HS-27A (cell line): ENCODE measurements at regions not wholly inside any gene's neighbourhood (a gene's known extent, or its start where the extent isn't known, plus 50 kb on each side); places are given as distances from the start of the nearest gene placed in this dataset.

Experiments used
- DNase-seq: peaks from one replicate; pipeline ENCODE4 v3.0.0-alpha.2; 2012; ENCODE audit warnings: low read depth, missing footprints

GRCh38 chr4:62232814-62233213 lies 1032.7 kb downstream of the ADGRL3 start:
- no peak for DNase-seq

- no peak for DNase-seq
Observed at GRCh38 chr4:62231994-62232393, 1031.9 kb downstream of the ADGRL3 start.

DNA sequence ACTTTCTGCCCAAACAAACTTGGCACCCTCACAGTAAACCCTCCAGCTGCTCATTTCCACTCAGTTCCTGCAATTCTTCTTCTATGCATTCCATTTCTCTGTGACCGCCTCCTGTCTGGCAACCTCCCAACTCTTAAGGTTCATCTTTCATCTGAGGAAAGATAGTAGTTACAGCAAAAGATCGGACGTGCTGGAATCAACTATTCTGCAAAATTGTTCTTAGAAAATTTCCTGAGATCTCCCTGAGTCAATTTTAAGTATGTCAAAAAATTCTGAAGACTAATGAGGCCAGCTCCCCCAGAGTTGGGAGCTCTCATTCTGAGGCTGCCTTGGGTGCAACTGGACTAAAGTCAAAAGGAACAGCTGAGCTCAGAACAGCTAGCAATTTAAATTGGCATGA lies 1026.0 kb downstream of the ADGRL3 start:
- no peak for DNase-seq

GRCh38 chr4:62222121-62222520 lies 1022.0 kb downstream of the ADGRL3 start:
- no peak for DNase-seq

DNA sequence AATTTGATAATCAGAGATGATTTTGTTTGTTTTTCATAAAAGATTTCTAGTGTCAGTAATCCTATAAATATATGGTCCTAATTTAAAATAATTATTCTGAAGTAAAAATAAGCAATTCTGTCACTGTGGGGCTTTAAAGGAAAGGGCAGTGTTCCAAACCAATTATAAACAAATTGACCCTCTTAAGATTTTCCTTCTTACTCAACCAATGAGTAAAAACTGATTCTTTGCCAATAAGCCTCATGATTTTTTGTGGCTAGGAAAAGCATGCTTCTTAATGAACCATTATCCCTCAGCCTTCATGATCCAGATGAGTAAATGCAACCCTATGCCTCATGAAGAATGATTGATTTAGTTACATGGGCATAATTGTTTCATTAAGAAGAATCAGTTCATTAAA lies 1010.4 kb downstream of the ADGRL3 start:
- DNase-seq: no peak

DNA sequence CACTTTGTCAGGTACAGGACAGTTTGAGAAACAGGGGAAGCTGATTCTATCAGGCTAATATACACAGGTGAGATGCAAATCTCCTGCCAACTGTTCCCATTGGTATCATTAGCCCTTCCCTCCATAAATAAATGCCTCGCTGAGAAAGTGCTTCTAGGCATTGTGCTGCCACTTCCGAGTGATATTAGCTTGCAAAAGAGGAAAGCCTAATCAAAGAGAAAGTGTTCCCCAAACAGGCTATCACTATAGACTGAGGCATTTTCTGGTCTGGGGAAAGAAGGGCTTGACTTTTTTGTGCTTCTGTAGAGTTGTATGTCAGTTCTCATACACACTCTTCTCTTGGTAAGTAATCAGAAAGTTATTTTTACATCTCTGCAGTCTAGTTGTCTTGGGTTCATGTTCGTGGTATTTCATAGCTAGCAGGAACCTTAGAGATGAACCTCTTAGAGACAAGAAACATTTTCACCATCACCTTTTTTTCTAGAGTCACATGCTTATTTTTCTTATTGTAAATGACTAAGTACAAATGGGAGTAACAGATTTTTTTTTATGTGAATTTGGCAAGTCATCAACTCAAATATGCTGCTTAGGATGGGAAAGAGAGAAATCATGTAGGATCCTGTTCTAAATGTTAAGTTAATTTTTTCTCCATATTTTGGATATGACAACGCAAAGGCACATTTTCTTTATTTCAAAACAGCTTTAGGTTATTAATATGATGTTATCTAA lies 1009.8 kb downstream of the ADGRL3 start:
- no peak for DNase-seq

- no peak for DNase-seq
Observed at GRCh38 chr4:62208921-62209320, 1008.8 kb downstream of the ADGRL3 start.

- DNase-seq: no peak
Observed at GRCh38 chr4:62204136-62204535, 1004.0 kb downstream of the ADGRL3 start.

GRCh38 chr4:62199291-62199810 lies 999.2 kb downstream of the ADGRL3 start:
- no peak for DNase-seq

DNA sequence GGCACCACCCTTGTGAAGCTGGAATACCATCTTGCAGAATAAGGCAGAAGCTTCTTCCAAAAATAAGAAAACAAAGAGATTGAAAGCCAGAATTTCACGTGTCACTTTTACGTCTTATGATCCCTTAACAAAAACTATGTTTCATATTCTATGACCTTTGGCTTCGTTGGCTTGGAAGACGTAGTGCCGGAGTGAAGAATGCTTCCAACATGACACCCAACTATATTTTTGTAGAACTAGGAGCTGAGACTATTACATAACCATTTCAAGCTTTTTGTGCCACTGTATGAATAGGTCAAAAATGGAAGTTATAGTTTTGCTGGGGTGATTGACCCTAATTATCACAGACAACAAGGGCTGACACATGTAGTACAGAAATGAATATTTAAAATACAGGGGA lies 996.2 kb downstream of the ADGRL3 start:
- DNase-seq: no peak

- no peak for DNase-seq
Observed at GRCh38 chr4:62194342-62194741, 994.2 kb downstream of the ADGRL3 start.

GRCh38 chr4:62193761-62194160 lies 993.6 kb downstream of the ADGRL3 start:
- no peak for DNase-seq

DNA sequence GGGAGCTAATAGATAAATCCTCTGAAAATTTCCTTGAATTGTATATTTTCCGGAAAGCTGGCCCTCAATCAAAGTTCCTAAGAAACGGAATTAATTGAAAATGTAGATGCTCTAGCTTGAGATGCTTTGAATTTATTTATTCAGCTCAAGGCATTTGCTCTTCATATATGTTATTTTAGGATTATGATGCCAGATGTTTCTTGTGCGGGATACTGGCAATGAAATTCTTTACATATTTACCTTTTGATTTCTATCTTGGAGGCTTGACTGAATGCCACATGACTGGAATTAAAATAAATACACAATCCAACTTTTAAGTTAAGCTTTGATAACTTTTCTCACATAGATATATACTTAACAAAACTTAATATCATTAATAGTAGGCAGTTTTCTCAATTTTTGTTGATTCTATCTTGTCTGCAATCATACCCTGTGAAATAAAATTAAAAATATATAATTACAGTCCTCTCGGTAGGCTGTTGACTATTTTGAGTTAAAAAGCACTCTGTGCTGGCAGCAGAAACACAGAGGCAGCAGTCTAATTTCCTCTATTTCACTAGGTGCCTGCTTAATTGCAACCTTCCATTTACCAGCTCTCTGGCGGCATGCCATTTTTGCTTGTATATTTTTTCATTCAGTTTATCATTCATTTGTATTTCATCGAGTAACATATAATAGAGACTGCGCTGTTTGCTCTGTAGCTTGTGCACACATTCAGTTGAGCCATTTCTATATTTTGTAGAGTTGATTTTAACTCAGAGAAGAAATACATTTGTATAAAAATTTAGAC lies 991.5 kb downstream of the ADGRL3 start:
- no peak for DNase-seq

- no peak for DNase-seq
Observed at GRCh38 chr4:62170235-62170634, 970.1 kb downstream of the ADGRL3 start.

DNA sequence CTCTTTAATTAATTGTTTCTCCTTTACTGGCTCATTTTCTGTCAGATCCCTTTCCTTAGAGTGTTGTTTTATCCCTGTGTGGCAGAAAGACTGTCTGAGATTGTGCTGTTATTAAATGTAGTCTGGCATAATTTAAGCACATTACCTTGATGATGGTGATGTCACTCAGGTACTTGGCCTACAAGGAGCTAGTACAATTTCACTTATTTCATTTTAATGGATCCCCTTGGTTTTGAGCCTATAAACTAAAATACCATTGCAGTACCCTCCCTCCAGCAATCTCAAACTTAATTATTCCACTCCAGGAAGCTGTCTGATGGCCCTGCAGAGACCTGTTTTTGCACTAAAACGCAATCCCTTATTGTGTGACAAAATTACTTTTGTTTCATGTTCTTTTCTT lies 968.6 kb downstream of the ADGRL3 start:
- DNase-seq: no peak

DNA sequence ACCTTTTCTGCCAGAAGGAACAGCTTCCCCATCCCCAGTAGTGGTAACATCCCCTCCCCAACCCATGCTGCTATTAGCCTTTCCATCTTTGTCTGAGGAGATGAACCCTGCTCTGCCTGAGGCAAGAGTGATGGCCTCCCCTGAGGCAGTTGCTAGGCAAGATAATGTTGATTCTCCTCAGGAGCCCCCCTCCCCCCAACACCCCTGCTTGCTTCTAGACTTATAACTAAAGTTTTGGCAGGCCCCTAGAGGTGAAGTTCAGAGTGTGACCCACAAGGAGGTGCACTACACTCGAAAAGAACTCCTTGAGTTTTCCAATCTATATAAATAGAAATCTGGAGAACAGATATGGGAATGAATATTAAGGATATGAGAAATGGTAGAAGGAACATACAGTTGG lies 962.5 kb downstream of the ADGRL3 start:
- DNase-seq: no peak

- DNase-seq: no peak
Observed at GRCh38 chr4:62161446-62161845, 961.3 kb downstream of the ADGRL3 start.

DNA sequence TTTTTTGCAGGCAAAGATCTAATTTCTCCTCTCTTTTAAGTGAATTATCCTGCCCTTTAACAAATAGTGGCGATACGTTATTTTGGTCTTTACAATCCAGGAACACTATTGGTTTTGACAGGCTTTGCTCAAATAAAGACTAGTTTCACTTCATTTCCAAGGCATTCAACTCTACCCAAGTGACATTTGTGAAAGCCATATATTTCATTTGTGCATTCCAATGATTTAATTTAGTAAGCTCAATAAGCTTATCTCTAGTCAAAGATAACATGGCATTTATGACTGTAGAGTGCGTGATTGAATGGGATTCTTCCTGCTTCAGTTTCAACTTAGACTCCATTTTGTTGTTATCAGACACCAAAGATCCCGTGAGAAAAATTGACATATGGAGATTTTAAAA lies 959.8 kb downstream of the ADGRL3 start:
- DNase-seq: no peak

DNA sequence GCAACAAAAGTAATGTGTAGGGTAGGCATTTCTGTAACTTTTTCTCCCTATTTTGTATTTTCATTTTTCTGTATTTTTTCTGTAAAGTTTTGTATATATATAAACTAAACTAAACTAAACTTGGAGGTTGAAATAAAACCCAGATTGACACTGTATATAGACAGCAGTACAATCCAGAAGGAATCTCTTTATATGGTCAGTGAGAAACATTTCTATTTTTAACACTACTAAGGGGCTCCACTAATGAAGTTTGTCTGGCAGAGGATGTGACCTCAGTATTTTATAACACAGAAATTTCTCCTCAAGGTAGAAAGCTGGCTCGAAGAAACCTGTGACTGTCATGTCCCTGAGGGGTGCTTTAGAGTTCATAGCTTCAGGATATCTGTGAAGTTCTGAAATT lies 959.2 kb downstream of the ADGRL3 start:
- DNase-seq: no peak

GRCh38 chr4:62156205-62156604 lies 956.1 kb downstream of the ADGRL3 start:
- DNase-seq: no peak

GRCh38 chr4:62145276-62145675 lies 945.1 kb downstream of the ADGRL3 start:
- no peak for DNase-seq

- no peak for DNase-seq
Observed at GRCh38 chr4:62144431-62144830, 944.3 kb downstream of the ADGRL3 start.

GRCh38 chr4:62135565-62136156 lies 935.5 kb downstream of the ADGRL3 start:
- DNase-seq: no peak
